WTC11 (cell line): ENCODE measurements at regions not wholly inside any gene's neighbourhood (a gene's known extent, or its start where the extent isn't known, plus 50 kb on each side); places are given as distances from the start of the nearest gene placed in this dataset.

ENCODE experiments used
- ATAC-seq: fragments of 200-7000 bp; cut with Tn5 transposase; 2 replicates; pipeline ENCODE4 v1.10.0; 2021; ENCODE audit warnings: mild to moderate bottlenecking, moderate library complexity
- CTCF ChIA-PET: fragments of 300-600 bp; sonication (Branson Sonifier 250); formaldehyde crosslinking; loops from one replicate; lab custom pipeline; 2021; ENCODE audit warnings: antibody characterized with exemption; lab: Charles Lee
- POLR2A ChIA-PET: fragments of 350-600 bp; sonication (Branson Sonifier 250); formaldehyde crosslinking; loops from one replicate; lab custom pipeline; 2021; ENCODE audit warnings: antibody characterized with exemption; lab: Charles Lee
- DNase-seq: peaks from one replicate; pipeline ENCODE4 v3.0.0; 2021; ENCODE audit warnings: low spot score
- H3K27ac Mint-ChIP-seq: 2 replicates; pipeline ENCODE4 v1.8.0; 2021; ENCODE audit warnings: mixed read lengths
- H3K27me3 Mint-ChIP-seq: 2 replicates; pipeline ENCODE4 v1.8.0; 2021; ENCODE audit warnings: low read depth, mild to moderate bottlenecking, moderate library complexity, mixed read lengths
- H3K36me3 Mint-ChIP-seq: 2 replicates; pipeline ENCODE4 v1.8.0; 2021; ENCODE audit warnings: mixed read lengths
- H3K4me1 Mint-ChIP-seq: 2 replicates; pipeline ENCODE4 v1.8.0; 2022; ENCODE audit warnings: mixed read lengths
- H3K4me3 Mint-ChIP-seq: 2 replicates; pipeline ENCODE4 v1.8.0; 2021; ENCODE audit warnings: mild to moderate bottlenecking, moderate library complexity, mixed read lengths
- H3K9me3 Mint-ChIP-seq: 2 replicates; pipeline ENCODE4 v1.8.0; 2021; ENCODE audit warnings: mixed read lengths
- ATF6 ChIP-seq: sonication (generic); formaldehyde crosslinking; IDR thresholded peaks from 2 replicates; pipeline ENCODE4 v1.8.1; 2023; ENCODE audit warnings: mild to moderate bottlenecking, missing genetic modification reagents
- E2F4 ChIP-seq: sonication (generic); formaldehyde crosslinking; IDR thresholded peaks from 2 replicates; pipeline ENCODE4 v1.8.1; 2022; ENCODE audit warnings: low read depth, mild to moderate bottlenecking, moderate library complexity, missing genetic modification reagents, borderline replicate concordance
- ELF4 ChIP-seq: sonication (generic); formaldehyde crosslinking; IDR thresholded peaks from 2 replicates; pipeline ENCODE4 v1.8.1; 2022; ENCODE audit warnings: low read depth, mild to moderate bottlenecking, moderate library complexity, missing genetic modification reagents
- EMX1 ChIP-seq: fragments of 250-450 bp; sonication (Bioruptor Pico); IDR thresholded peaks from 2 replicates; pipeline ENCODE4 v1.8.0; 2021; ENCODE audit warnings: mild to moderate bottlenecking
- ETV6 ChIP-seq: sonication (generic); formaldehyde crosslinking; IDR thresholded peaks from 2 replicates; pipeline ENCODE4 v1.8.1; 2022; ENCODE audit warnings: mild to moderate bottlenecking, missing genetic modification reagents
- JAZF1 ChIP-seq: fragments of 250-450 bp; sonication (Bioruptor Pico); IDR thresholded peaks from 2 replicates; pipeline ENCODE4 v1.9.0; 2021; ENCODE audit warnings: moderate library complexity, mild to moderate bottlenecking, inconsistent platforms
- NFATC4 ChIP-seq: fragments of 250-450 bp; sonication (Bioruptor Pico); IDR thresholded peaks from 2 replicates; pipeline ENCODE4 v1.9.0; 2021; ENCODE audit warnings: mild to moderate bottlenecking
- RELA ChIP-seq: sonication (generic); formaldehyde crosslinking; IDR thresholded peaks from 2 replicates; pipeline ENCODE4 v1.8.1; 2022; ENCODE audit warnings: missing genetic modification reagents, mild to moderate bottlenecking, borderline replicate concordance
- SP1 ChIP-seq: sonication (generic); formaldehyde crosslinking; conservative IDR thresholded peaks from 2 replicates; pipeline ENCODE4 v1.8.1; 2022; ENCODE audit warnings: missing genetic modification reagents
- ZNF317 ChIP-seq: sonication (generic); formaldehyde crosslinking; IDR thresholded peaks from 2 replicates; pipeline ENCODE4 v1.8.1; 2023; ENCODE audit warnings: low read depth, mild to moderate bottlenecking, moderate library complexity, missing genetic modification reagents, borderline replicate concordance
- ZNF416 ChIP-seq: fragments of 250-450 bp; sonication (Bioruptor Pico); IDR thresholded peaks from 2 replicates; pipeline ENCODE4 v1.9.0; 2021; ENCODE audit warnings: mild to moderate bottlenecking, inconsistent platforms
- ZNF425 ChIP-seq: fragments of 250-450 bp; sonication (Bioruptor Pico); conservative IDR thresholded peaks from 2 replicates; pipeline ENCODE4 v1.9.0; 2021; ENCODE audit warnings: mild to moderate bottlenecking
- TF ChIP-seq, protein P1 (sequence below): fragments of 250-450 bp; sonication (Bioruptor Pico); IDR thresholded peaks from 2 replicates; pipeline ENCODE4 v2.1.2; 2022; ENCODE audit warnings: mild to moderate bottlenecking, moderate library complexity
- TF ChIP-seq, protein P2 (sequence below): fragments of 250-450 bp; sonication (Bioruptor Pico); IDR thresholded peaks from 2 replicates; pipeline ENCODE4 v1.9.0; 2021; ENCODE audit warnings: moderate library complexity, mild to moderate bottlenecking, inconsistent platforms, borderline replicate concordance
- TF ChIP-seq, protein P3 (sequence below): sonication (generic); formaldehyde crosslinking; IDR thresholded peaks from 2 replicates; pipeline ENCODE4 v1.8.1; 2023; ENCODE audit warnings: mild to moderate bottlenecking, missing genetic modification reagents, moderate library complexity
- TF ChIP-seq, protein P4 (sequence below): sonication (generic); formaldehyde crosslinking; IDR thresholded peaks from 2 replicates; pipeline ENCODE4 v1.8.1; 2023; ENCODE audit warnings: mild to moderate bottlenecking, missing genetic modification reagents, borderline replicate concordance

- TF ChIP-seq, protein P1, sequence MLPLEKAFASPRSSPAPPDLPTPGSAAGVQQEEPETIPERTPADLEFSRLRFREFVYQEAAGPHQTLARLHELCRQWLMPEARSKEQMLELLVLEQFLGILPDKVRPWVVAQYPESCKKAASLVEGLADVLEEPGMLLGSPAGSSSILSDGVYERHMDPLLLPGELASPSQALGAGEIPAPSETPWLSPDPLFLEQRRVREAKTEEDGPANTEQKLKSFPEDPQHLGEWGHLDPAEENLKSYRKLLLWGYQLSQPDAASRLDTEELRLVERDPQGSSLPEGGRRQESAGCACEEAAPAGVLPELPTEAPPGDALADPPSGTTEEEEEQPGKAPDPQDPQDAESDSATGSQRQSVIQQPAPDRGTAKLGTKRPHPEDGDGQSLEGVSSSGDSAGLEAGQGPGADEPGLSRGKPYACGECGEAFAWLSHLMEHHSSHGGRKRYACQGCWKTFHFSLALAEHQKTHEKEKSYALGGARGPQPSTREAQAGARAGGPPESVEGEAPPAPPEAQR (CRISPR knock-in tag): no peak
Observed at GRCh38 chr5:174218162-174218561, 172.7 kb downstream of the NSG2 start (continued).

GRCh38 chr5:174220417-174220816 lies 174.9 kb downstream of the NSG2 start:
- peaks cover 6% of the 10 kb centered on the region; the same call in 1 of the 2 replicates for H3K9me3 Mint-ChIP-seq
- TF ChIP-seq, protein P2, sequence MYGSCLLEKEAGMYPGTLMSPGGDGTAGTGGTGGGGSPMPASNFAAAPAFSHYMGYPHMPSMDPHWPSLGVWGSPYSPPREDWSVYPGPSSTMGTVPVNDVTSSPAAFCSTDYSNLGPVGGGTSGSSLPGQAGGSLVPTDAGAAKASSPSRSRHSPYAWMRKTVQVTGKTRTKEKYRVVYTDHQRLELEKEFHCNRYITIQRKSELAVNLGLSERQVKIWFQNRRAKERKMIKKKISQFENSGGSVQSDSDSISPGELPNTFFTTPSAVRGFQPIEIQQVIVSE (CRISPR knock-in tag): no peak
- TF ChIP-seq, protein P3, sequence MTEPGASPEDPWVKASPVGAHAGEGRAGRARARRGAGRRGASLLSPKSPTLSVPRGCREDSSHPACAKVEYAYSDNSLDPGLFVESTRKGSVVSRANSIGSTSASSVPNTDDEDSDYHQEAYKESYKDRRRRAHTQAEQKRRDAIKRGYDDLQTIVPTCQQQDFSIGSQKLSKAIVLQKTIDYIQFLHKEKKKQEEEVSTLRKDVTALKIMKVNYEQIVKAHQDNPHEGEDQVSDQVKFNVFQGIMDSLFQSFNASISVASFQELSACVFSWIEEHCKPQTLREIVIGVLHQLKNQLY (CRISPR knock-in tag): no peak
- TF ChIP-seq ATF6 (CRISPR knock-in tag): no peak
- H3K4me3 Mint-ChIP-seq: no peak overlapping the region
- peaks cover 3% of the 10 kb centered on the region; the same call in 1 of the 2 replicates for H3K27me3 Mint-ChIP-seq
- CTCF ChIA-PET: interaction anchor here (0.7 kb wide), 1 partner anchor 91 kb away, joined by 3 read pairs; no protein-coding TSS in a partner anchor
- no peak for ATAC-seq
- no peak overlapping the region for H3K27ac Mint-ChIP-seq
- POLR2A ChIA-PET: no interaction called here
- H3K4me1 Mint-ChIP-seq: 0 out of 2 replicates have a peak, but pooled peaks cover 3% of the 10 kb centered on the region
- DNase-seq: no peak
- no peaks in the 10 kb centered on the region for H3K36me3 Mint-ChIP-seq

- Mint-ChIP-seq H3K4me1 (0 out of 2 replicates have a peak, but pooled peaks cover 3% of the 10 kb centered on the region), H3K9me3 (peaks cover 6% of the 10 kb centered on the region; the same call in 1 of the 2 replicates), H3K36me3 (no peaks in the 10 kb centered on the region), H3K27me3 (peaks cover 6% of the 10 kb centered on the region; the same call in 1 of the 2 replicates), H3K27ac (no peak overlapping the region), H3K4me3 (no peak overlapping the region)
- TF ChIP-seq E2F4 (no peak), EMX1 (no peak), ATF6 (CRISPR knock-in tag) (no peak), ETV6 (no peak), ELF4 (CRISPR knock-in tag) (no peak), SP1 (no peak), ZNF317 (CRISPR knock-in tag) (no peak), NFATC4 (no peak)
- CTCF ChIA-PET: no interaction called here
- DNase-seq (no peak), ATAC-seq (no peak)
- POLR2A ChIA-PET: no interaction called here
Observed at GRCh38 chr5:174221436-174221835, 175.9 kb downstream of the NSG2 start.

DNA sequence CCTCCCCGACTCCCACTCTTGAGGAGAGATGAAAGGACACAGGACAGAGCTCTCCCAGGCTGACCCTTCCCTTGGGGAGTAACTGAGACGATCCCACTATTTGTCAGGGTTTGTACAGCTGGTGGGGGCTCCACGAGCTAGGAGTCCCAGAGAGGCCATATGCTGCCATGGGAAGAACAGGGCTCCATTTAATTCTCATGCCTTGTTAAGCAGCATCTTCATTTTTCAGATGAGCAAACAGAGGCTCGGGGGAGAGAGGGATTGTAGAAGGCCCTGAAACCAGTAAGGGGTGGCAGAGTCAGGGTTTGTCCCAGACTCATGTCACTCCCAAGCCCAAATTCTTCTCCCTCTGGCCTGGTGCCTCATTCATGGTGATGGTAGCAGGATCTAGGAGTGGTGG lies 176.4 kb downstream of the NSG2 start:
- no peak overlapping the region for H3K27ac Mint-ChIP-seq
- POLR2A ChIA-PET: no interaction called here
- no peaks in the 10 kb centered on the region for H3K36me3 Mint-ChIP-seq
- peaks cover 6% of the 10 kb centered on the region; the same call in 1 of the 2 replicates for H3K27me3 Mint-ChIP-seq
- ATAC-seq: no peak
- DNase-seq: no peak
- CTCF ChIA-PET: no interaction called here
- 0 out of 2 replicates have a peak, but pooled peaks cover 3% of the 10 kb centered on the region for H3K4me1 Mint-ChIP-seq
- peaks cover 6% of the 10 kb centered on the region; the same call in 1 of the 2 replicates for H3K9me3 Mint-ChIP-seq
- H3K4me3 Mint-ChIP-seq: no peak overlapping the region
- TF ChIP-seq JAZF1 (CRISPR knock-in tag): no peak
- TF ChIP-seq, protein P4, sequence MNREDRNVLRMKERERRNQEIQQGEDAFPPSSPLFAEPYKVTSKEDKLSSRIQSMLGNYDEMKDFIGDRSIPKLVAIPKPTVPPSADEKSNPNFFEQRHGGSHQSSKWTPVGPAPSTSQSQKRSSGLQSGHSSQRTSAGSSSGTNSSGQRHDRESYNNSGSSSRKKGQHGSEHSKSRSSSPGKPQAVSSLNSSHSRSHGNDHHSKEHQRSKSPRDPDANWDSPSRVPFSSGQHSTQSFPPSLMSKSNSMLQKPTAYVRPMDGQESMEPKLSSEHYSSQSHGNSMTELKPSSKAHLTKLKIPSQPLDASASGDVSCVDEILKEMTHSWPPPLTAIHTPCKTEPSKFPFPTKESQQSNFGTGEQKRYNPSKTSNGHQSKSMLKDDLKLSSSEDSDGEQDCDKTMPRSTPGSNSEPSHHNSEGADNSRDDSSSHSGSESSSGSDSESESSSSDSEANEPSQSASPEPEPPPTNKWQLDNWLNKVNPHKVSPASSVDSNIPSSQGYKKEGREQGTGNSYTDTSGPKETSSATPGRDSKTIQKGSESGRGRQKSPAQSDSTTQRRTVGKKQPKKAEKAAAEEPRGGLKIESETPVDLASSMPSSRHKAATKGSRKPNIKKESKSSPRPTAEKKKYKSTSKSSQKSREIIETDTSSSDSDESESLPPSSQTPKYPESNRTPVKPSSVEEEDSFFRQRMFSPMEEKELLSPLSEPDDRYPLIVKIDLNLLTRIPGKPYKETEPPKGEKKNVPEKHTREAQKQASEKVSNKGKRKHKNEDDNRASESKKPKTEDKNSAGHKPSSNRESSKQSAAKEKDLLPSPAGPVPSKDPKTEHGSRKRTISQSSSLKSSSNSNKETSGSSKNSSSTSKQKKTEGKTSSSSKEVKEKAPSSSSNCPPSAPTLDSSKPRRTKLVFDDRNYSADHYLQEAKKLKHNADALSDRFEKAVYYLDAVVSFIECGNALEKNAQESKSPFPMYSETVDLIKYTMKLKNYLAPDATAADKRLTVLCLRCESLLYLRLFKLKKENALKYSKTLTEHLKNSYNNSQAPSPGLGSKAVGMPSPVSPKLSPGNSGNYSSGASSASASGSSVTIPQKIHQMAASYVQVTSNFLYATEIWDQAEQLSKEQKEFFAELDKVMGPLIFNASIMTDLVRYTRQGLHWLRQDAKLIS (CRISPR knock-in tag): no peak
- no peak for TF ChIP-seq ZNF425 (CRISPR knock-in tag)
- TF ChIP-seq ZNF416: no peak
- TF ChIP-seq RELA (CRISPR knock-in tag): no peak
